Hematopoietic multipotent progenitor cell (in vitro differentiated cells): ENCODE measurements at regions not wholly inside any gene's neighbourhood (a gene's known extent, or its start where the extent isn't known, plus 50 kb on each side); places are given as distances from the start of the nearest gene placed in this dataset.
"Not testable (repeated sequence)": the region's sequence is repeated elsewhere in the genome, so short reads cannot be mapped to it uniquely, and the experiment has no call there.

Source experiments
- DNase-seq, 3 donors: peaks; one replicate each; pipeline ENCODE4 v3.0.0-alpha.2; 2011 to 2015; ENCODE audit warnings: low read depth in 2 of 3, low spot score in 2 of 3

GRCh38 chr3:197373096-197373495, 74.7 kb upstream of the DLG1 start:
- DNase-seq: no peak

- DNase-seq: no peak
These were observed 73.7 kb upstream of the DLG1 start for GRCh38 chr3:197372047-197372661.

GRCh38 chr3:197371591-197372046, 73.2 kb upstream of the DLG1 start:
- DNase-seq: no peak

GRCh38 chr3:197369545-197369944, 71.1 kb upstream of the DLG1 start:
- no peak for DNase-seq

- no peak for DNase-seq
These were observed 70.4 kb upstream of the DLG1 start for GRCh38 chr3:197368821-197369220.

GRCh38 chr3:197368330-197368729, 69.9 kb upstream of the DLG1 start:
- DNase-seq: no peak

- no peak for DNase-seq
These were observed 68.8 kb upstream of the DLG1 start for GRCh38 chr3:197367081-197367780.

- DNase-seq: no peak
These were observed 68.1 kb upstream of the DLG1 start for GRCh38 chr3:197366301-197367044.

GRCh38 chr3:197365586-197365985, 67.2 kb upstream of the DLG1 start:
- no peak for DNase-seq

- no peak for DNase-seq
These were observed 66.1 kb upstream of the DLG1 start for GRCh38 chr3:197364410-197365071.

- no peak for DNase-seq
These were observed 65.4 kb upstream of the DLG1 start for GRCh38 chr3:197363553-197364409.

GRCh38 chr3:197362081-197362480, 63.7 kb upstream of the DLG1 start:
- no peak for DNase-seq

GRCh38 chr3:197360095-197360494, 61.7 kb upstream of the DLG1 start:
- not testable (repeated sequence) for DNase-seq

GRCh38 chr3:197359476-197359875, 61.1 kb upstream of the DLG1 start:
- not testable (repeated sequence) for DNase-seq

- no peak for DNase-seq
These were observed 58.3 kb upstream of the DLG1 start for GRCh38 chr3:197356741-197357140.

GRCh38 chr3:197356275-197356674, 57.9 kb upstream of the DLG1 start:
- no peak for DNase-seq

- no peak for DNase-seq
These were observed 57.3 kb upstream of the DLG1 start for GRCh38 chr3:197355713-197356112.

- DNase-seq: no peak
These were observed 56.2 kb upstream of the DLG1 start for GRCh38 chr3:197354568-197355001.

GRCh38 chr3:197353867-197354567, 55.6 kb upstream of the DLG1 start:
- no peak for DNase-seq
